Mesothelial cell of epicardium (in vitro differentiated cells): ENCODE measurements at regions not wholly inside any gene's neighbourhood (a gene's known extent, or its start where the extent isn't known, plus 50 kb on each side); places are given as distances from the start of the nearest gene placed in this dataset.

Experiments used
- DNase-seq, 2 experiments: peaks; one replicate each; pipeline ENCODE4 v3.0.0; 2021; ENCODE audit warnings: low spot score in 2 of 2; ENCODE audit not compliant: unreplicated experiment in 2 of 2
- H3K27ac Mint-ChIP-seq: 2 replicates; pipeline ENCODE4 v1.8.0; 2021; ENCODE audit warnings: mixed read lengths
- H3K27me3 Mint-ChIP-seq: 2 replicates; pipeline ENCODE4 v1.8.0; 2021; ENCODE audit warnings: low read depth, mixed read lengths
- H3K36me3 Mint-ChIP-seq: 2 replicates; pipeline ENCODE4 v1.8.0; 2021; ENCODE audit warnings: mixed read lengths
- H3K4me1 Mint-ChIP-seq: 2 replicates; pipeline ENCODE4 v1.8.0; 2021; ENCODE audit warnings: mixed read lengths
- H3K4me3 Mint-ChIP-seq: 2 replicates; pipeline ENCODE4 v1.8.0; 2021; ENCODE audit warnings: mild to moderate bottlenecking, moderate library complexity, mixed read lengths
- H3K9me3 Mint-ChIP-seq: 2 replicates; pipeline ENCODE4 v1.8.0; 2021; ENCODE audit warnings: mixed read lengths
- CTCF ChIP-seq: fragments of 200-600 bp; sonication (generic); IDR thresholded peaks from one replicate; pipeline ENCODE4 v1.5.0; 2021; ENCODE audit warnings: antibody characterized with exemption; ENCODE audit not compliant: unreplicated experiment

- no peaks in the 10 kb centered on the region for H3K36me3 Mint-ChIP-seq
- no peak for TF ChIP-seq CTCF
- H3K27ac Mint-ChIP-seq: no peak overlapping the region
- no peak overlapping the region for H3K4me3 Mint-ChIP-seq
- H3K4me1 Mint-ChIP-seq: no peaks in the 10 kb centered on the region
- peaks cover 6% of the 10 kb centered on the region for H3K9me3 Mint-ChIP-seq
- H3K27me3 Mint-ChIP-seq: no peaks in the 10 kb centered on the region
- DNase-seq: no peak
Observed at GRCh38 chr4:117466388-117466787, 381.0 kb upstream of the TRAM1L1 start.

- DNase-seq: no peak
- no peak overlapping the region for H3K27ac Mint-ChIP-seq
- TF ChIP-seq CTCF: no peak
- no peak overlapping the region for H3K4me3 Mint-ChIP-seq
- no peaks in the 10 kb centered on the region for H3K36me3 Mint-ChIP-seq
- no peaks in the 10 kb centered on the region for H3K27me3 Mint-ChIP-seq
- no peaks in the 10 kb centered on the region for H3K4me1 Mint-ChIP-seq
- H3K9me3 Mint-ChIP-seq: peaks cover 13% of the 10 kb centered on the region
Observed at GRCh38 chr4:117467404-117467803, 382.0 kb upstream of the TRAM1L1 start.

GRCh38 chr4:117474987-117475386, 389.6 kb upstream of the TRAM1L1 start:
- H3K27me3 Mint-ChIP-seq: no peaks in the 10 kb centered on the region
- no peaks in the 10 kb centered on the region for H3K36me3 Mint-ChIP-seq
- no peak for DNase-seq
- no peak overlapping the region for H3K4me3 Mint-ChIP-seq
- H3K9me3 Mint-ChIP-seq: peaks cover 13% of the 10 kb centered on the region
- H3K27ac Mint-ChIP-seq: no peak overlapping the region
- peaks cover 20% of the 10 kb centered on the region for H3K4me1 Mint-ChIP-seq
- TF ChIP-seq CTCF: no peak

- Mint-ChIP-seq H3K4me1 (peaks cover 20% of the 10 kb centered on the region), H3K27ac (no peak overlapping the region), H3K9me3 (peaks cover 5% of the 10 kb centered on the region), H3K27me3 (no peaks in the 10 kb centered on the region), H3K36me3 (no peaks in the 10 kb centered on the region), H3K4me3 (no peak overlapping the region)
- TF ChIP-seq CTCF: no peak
- no peak for DNase-seq
Observed at GRCh38 chr4:117477925-117478324, 392.5 kb upstream of the TRAM1L1 start.

- no peak for DNase-seq
- H3K27ac Mint-ChIP-seq: no peak overlapping the region
- no peaks in the 10 kb centered on the region for H3K27me3 Mint-ChIP-seq
- no peaks in the 10 kb centered on the region for H3K36me3 Mint-ChIP-seq
- H3K9me3 Mint-ChIP-seq: peaks cover 5% of the 10 kb centered on the region
- peaks cover 20% of the 10 kb centered on the region for H3K4me1 Mint-ChIP-seq
- no peak overlapping the region for H3K4me3 Mint-ChIP-seq
- TF ChIP-seq CTCF: no peak
Observed at GRCh38 chr4:117478702-117479101, 393.3 kb upstream of the TRAM1L1 start.

- Mint-ChIP-seq H3K27ac (no peak overlapping the region), H3K4me3 (no peak overlapping the region), H3K4me1 (peaks cover 20% of the 10 kb centered on the region), H3K36me3 (no peaks in the 10 kb centered on the region), H3K27me3 (no peaks in the 10 kb centered on the region), H3K9me3 (peaks cover 5% of the 10 kb centered on the region)
- no peak for DNase-seq
- TF ChIP-seq CTCF: no peak
Observed at GRCh38 chr4:117479673-117480072, 394.3 kb upstream of the TRAM1L1 start.
